Upper lobe of right lung (tissue), 1 donor: ENCODE measurements at regions not wholly inside any gene's neighbourhood (a gene's known extent, or its start where the extent isn't known, plus 50 kb on each side); places are given as distances from the start of the nearest gene placed in this dataset.

ENCODE experiments used
- ATAC-seq: fragments of 200-7000 bp; cut with Tn5 transposase; one replicate; pipeline ENCODE4 v1.9.1; 2020; ENCODE audit warnings: mild to moderate bottlenecking, moderate library complexity
- DNase-seq: peaks from one replicate; pipeline ENCODE4 v3.0.0-alpha.2; 2020
- H3K27ac ChIP-seq: fragments of 200-600 bp; one replicate; pipeline ENCODE4 v1.8.0; 2022
- H3K27me3 ChIP-seq: fragments of 200-600 bp; one replicate; pipeline ENCODE4 v1.8.0; 2022; ENCODE audit warnings: mild to moderate bottlenecking
- H3K36me3 ChIP-seq: fragments of 200-600 bp; one replicate; pipeline ENCODE4 v1.8.0; 2022
- H3K4me1 ChIP-seq: fragments of 200-600 bp; one replicate; pipeline ENCODE4 v1.8.0; 2022
- H3K4me3 ChIP-seq: fragments of 200-600 bp; one replicate; pipeline ENCODE4 v1.8.0; 2022; ENCODE audit warnings: mild to moderate bottlenecking
- H3K9me3 ChIP-seq: fragments of 200-600 bp; one replicate; pipeline ENCODE4 v1.8.0; 2022
- CTCF ChIP-seq: fragments of 200-600 bp; IDR thresholded peaks from one replicate; pipeline ENCODE4 v1.8.0; 2022; ENCODE audit warnings: antibody characterized with exemption
- intact Hi-C: fragments of 100-400 bp; cut with DNase I; formaldehyde crosslinking; loops from one replicate; pipeline ENCODE4 v1.11.0; 2022
- donor health status: DM: no; HTN: yes; CAD: no; lungs with severe emphysema.

- Histone ChIP-seq H3K4me3 (no peak overlapping the region), H3K4me1 (no peaks in the 10 kb centered on the region), H3K27me3 (no peaks in the 10 kb centered on the region), H3K9me3 (no peaks in the 10 kb centered on the region), H3K36me3 (no peaks in the 10 kb centered on the region), H3K27ac (no peak overlapping the region)
- ATAC-seq (no peak), DNase-seq (no peak)
- no peak for TF ChIP-seq CTCF
- intact Hi-C loops, result no loop called here
These were observed 91.9 kb upstream of the ATG10 start for GRCh38 chr5:81879936-81880335.

- no peak for TF ChIP-seq CTCF
- no peaks in the 10 kb centered on the region for H3K27me3 ChIP-seq
- no peak overlapping the region for H3K27ac ChIP-seq
- ATAC-seq (peak; percentile 53), DNase-seq (no peak)
- intact Hi-C loops, result no loop called here
- H3K4me3 ChIP-seq, result no peak overlapping the region
- no peaks in the 10 kb centered on the region for H3K4me1 ChIP-seq
- no peaks in the 10 kb centered on the region for H3K9me3 ChIP-seq
- H3K36me3 ChIP-seq, result no peaks in the 10 kb centered on the region
These were observed 93.5 kb upstream of the ATG10 start for GRCh38 chr5:81878333-81878732.

- H3K36me3 ChIP-seq, result no peaks in the 10 kb centered on the region
- H3K27me3 ChIP-seq, result no peaks in the 10 kb centered on the region
- no peak overlapping the region for H3K27ac ChIP-seq
- H3K4me1 ChIP-seq, result no peaks in the 10 kb centered on the region
- ATAC-seq (no peak), DNase-seq (no peak)
- intact Hi-C loops, result no loop called here
- H3K4me3 ChIP-seq, result no peak overlapping the region
- H3K9me3 ChIP-seq, result no peaks in the 10 kb centered on the region
- no peak for TF ChIP-seq CTCF
These were observed 104.8 kb upstream of the ATG10 start for GRCh38 chr5:81866994-81867393.

GRCh38 chr5:81860778-81861177 is 109.9 kb upstream of the SSBP2 start:
- H3K9me3 ChIP-seq, result no peaks in the 10 kb centered on the region
- TF ChIP-seq CTCF, result no peak
- peaks cover 13% of the 10 kb centered on the region for H3K4me1 ChIP-seq
- DNase-seq (no peak), ATAC-seq (no peak)
- H3K4me3 ChIP-seq, result no peak overlapping the region
- intact Hi-C loops, result no loop called here
- H3K36me3 ChIP-seq, result no peaks in the 10 kb centered on the region
- no peak overlapping the region for H3K27ac ChIP-seq
- no peaks in the 10 kb centered on the region for H3K27me3 ChIP-seq

DNA sequence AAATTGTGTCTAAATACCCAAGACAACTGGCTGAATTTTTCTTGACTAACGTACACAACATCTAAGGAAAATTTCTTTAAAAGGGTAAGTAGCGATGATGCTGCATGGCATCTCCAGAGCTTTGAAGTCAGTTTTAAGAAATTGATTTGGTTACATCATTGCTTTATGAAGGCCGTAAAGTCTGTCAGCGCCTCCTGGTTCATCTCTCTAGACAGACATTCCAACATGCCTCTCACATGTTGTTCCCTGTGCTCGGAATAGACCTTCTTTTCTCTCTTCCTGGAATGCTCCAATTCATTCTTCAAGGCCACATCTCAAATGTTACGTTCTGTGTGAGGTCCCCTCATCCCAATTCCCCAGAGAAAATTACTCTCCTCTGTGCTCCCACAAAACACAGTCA is 108.7 kb upstream of the SSBP2 start:
- intact Hi-C loops, result loop anchor here (10.0 kb wide), 2 partner anchors 105 to 345 kb away; partner anchors contain the start of gene SSBP2
- no peak for TF ChIP-seq CTCF
- no peak for DNase-seq

More for the DNA sequence above, 108.7 kb upstream of the SSBP2 start:
- Histone ChIP-seq H3K4me3 (no peak overlapping the region), H3K27me3 (no peaks in the 10 kb centered on the region), H3K9me3 (no peaks in the 10 kb centered on the region), H3K27ac (no peak overlapping the region), H3K36me3 (no peaks in the 10 kb centered on the region), H3K4me1 (peaks cover 13% of the 10 kb centered on the region)
- ATAC-seq, result no peak
